Umbilical cord (tissue), 1 donor: ENCODE measurements at regions not wholly inside any gene's neighbourhood (a gene's known extent, or its start where the extent isn't known, plus 50 kb on each side); places are given as distances from the start of the nearest gene placed in this dataset.
A peak's percentile ranks its signal among the peaks of the same experiment; 100 is the strongest.
"Not testable (repeated sequence)": the region's sequence is repeated elsewhere in the genome, so short reads cannot be mapped to it uniquely, and the experiment has no call there.

Experiments
- DNase-seq: peaks from one replicate; pipeline ENCODE4 v3.0.0-alpha.2; 2015; ENCODE audit warnings: low spot score

DNA sequence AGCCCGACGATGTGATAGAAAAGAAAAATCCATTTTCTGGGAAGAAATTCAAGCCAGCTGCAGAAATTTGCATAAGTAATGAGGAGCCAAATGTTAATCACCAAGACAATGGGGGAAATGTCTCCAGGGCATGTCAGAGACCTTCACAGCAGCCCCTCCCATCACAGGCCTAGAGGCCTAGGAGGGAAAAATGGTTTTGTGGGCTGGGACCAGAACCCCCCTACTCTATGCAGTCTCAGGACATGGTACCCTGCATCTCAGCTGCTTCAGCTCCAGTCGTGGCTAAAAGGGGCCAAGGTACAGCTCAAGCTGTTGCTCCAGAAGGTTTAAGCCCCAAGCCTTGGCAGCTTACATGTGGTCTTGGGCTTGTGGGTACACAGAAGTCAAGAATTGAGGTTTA is 155.5 kb upstream of the FOXQ1 start:
- DNase-seq: not testable (repeated sequence)

DNA sequence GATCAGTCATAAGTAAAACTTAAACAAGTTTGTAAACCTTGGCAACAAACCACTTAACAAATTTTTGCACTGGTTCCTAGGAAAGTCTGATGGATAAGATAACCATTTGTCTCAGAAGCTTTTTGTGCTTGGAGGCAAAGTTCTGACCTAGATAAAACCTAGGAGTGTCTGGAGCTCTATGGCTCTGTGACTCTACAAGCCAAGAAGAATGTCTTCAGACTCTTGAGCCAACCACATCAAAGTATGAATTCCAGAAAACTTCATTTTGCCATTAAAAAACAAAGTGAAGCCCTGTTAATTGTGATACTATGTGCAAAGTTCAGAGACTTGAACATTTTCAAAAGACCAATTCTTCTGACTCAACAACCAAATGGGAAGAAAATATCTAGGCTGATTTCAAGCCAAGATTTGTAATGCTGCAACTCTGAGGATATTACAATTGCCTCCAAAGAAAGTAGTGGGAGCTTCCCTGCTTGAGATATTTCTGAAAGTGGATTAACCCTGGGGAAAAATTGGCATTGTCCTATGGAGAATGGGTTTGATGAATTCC is 158.1 kb upstream of the FOXQ1 start:
- no peak for DNase-seq

- no peak for DNase-seq
Measured at GRCh38 chr6:1146500-1146899, 165.4 kb upstream of the FOXQ1 start.

DNA sequence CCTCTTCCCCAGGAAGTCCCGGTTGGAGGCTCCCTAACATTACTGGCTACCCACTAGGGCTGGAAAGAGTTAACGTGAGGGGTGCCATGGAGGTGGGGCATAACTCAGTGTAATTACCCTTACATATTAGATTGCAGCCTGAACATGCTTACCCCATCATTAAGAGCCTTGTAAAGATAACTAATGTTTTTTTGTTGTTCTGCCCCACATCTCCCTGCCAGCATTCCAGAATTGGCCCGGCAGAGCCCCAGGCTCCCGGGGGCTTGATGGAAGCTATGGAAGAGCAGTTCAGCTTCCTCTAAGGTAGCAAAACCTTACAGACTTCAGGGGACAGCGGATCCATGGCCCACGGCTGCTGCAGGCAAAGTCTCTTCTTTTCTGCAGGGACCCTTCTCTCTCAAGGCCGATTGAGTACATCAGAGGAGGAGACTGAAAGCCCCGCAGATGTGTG is 166.1 kb upstream of the FOXQ1 start:
- DNase-seq: no peak

- DNase-seq: no peak
Measured at GRCh38 chr6:1144842-1145767, 166.8 kb upstream of the FOXQ1 start.

- DNase-seq: no peak
Measured at GRCh38 chr6:1143655-1144054, 168.2 kb upstream of the FOXQ1 start.

- no peak for DNase-seq
Measured at GRCh38 chr6:1139155-1139890, 172.6 kb upstream of the FOXQ1 start.

DNA sequence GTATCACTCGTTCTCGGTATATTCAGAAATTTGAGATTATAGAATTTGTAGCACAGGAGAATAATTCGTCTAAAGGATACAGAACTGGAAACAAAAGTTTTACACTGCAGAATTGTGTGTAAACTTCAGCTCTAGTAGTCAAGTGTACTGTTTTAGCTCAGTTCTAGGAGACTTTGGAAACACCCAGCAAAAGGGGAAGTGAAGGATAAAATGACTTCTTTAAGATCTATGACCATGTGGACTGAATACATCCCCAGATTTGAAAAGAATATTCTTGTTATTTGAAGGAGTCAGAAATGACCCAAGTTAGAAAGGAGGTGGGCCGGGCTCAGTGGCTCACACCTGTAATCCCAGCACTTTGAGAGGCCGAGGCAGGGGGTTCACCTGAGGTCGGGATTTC is 174.0 kb upstream of the FOXQ1 start:
- DNase-seq: no peak

DNA sequence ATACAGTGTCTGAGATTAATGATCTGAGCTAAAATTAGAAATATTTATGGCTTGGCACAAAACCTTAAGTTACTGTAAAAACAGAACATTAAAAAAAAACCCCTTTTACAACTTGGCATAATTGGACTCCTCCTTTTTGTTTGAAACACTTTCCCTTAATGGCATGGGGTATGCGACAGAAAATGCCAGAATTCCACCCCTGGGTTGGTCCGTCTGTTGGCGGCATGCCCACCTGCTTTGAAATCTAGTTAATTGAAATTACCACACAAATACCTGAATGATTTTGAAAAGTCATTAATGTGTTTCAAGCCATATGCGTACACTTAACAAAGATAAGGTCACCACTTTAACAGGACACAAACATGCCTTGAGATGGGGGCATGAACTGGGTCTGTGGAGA is 175.1 kb upstream of the FOXQ1 start:
- DNase-seq: no peak

DNA sequence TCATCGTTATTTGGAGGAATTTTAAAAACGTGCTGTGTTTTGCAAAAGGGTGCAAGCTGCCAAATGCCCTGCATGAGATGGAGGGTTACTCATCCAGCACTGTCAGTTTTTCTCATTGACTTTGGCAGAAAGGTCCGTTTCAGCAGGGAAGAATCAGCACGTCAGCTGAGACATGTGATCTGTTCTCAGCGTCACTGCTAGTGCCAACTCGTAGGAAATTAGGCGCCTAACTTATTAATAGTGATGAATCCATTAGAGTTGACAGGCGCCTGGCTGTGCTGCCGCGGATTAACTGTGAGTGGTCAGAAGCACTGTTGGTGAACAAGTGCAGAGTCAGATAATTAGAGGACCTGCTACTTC is 175.5 kb upstream of the FOXQ1 start:
- DNase-seq: peak; percentile 15

- no peak for DNase-seq
Measured at GRCh38 chr6:1135726-1136414, 176.0 kb upstream of the FOXQ1 start.

DNA sequence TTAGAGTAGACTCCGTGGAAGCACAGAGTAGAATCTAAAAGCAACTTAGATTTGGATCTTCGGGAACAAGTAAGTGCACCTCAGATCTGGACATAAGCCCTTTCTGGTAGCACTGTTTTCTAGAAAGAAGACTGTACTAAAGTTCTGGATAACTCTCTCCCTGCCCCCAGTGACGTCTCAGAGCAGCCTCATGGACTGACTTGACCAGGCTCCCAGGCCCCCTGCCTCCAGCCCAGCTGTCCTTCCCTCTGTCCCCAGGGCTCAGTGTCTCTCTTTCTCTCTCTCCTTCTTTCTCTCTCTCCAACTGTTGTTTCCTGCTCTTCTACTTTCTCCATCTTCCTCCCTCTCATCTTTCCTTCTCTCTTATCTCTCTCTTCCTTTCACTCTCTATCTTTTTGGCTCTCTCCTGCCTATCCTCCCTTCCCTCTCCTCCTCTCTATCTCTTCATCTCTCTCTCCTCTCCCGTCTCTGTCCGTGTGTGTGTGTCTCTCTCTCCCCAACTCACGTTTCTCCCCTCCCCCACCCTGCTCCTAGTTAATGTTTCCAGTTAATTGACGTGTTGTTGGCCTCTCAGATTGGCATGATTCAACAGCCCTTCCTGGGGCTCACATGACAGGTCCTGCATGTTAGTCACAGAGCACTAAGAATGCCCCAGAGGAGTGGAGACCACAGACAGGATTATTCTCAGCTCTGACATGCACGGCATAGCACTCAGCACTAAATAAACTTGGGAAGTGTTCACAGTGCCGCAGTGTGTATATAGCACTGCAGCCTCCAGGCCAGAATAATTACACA is 180.4 kb upstream of the FOXQ1 start:
- DNase-seq: no peak

DNA sequence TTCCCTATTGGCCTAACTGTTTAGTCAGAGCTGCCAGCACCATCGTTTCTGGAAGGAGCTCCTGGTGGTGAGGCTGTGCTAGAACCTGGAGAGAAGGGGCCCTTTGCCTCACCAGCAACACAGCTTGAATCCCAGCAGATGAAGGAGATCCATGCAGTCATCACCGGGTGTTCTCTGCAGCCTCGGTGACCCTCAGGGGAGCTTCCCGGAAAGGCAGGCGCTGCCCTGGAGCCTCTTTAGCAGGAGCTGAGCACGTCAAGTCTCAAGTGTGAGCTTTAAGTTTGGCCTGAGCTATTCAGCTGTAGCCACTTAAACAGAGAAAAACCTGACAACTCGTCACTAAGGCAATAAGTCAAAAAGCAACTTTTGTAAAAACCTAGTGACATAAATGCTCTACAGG is 181.2 kb upstream of the FOXQ1 start:
- DNase-seq: no peak

GRCh38 chr6:1129131-1129530 is 182.8 kb upstream of the FOXQ1 start:
- DNase-seq: no peak

GRCh38 chr6:1127597-1128288 is 184.2 kb upstream of the FOXQ1 start:
- no peak for DNase-seq

GRCh38 chr6:1127129-1127528 is 184.8 kb upstream of the FOXQ1 start:
- DNase-seq: no peak

- no peak for DNase-seq
Measured at GRCh38 chr6:1126036-1126435, 185.9 kb upstream of the FOXQ1 start.

GRCh38 chr6:1125297-1125696 is 186.6 kb upstream of the FOXQ1 start:
- no peak for DNase-seq

- DNase-seq: no peak
Measured at GRCh38 chr6:1124885-1125284, 187.0 kb upstream of the FOXQ1 start.
